ENCODE measurements at regions not wholly inside any gene's neighbourhood (a gene's known extent, or its start where the extent isn't known, plus 50 kb on each side); places are given as distances from the start of the nearest gene placed in this dataset.

- no peaks in the 10 kb centered on the region; the same call in 2 of the 3 replicates for H3K9me3 ChIP-seq (replicated peaks; ENCODE audit: control insufficient read depth, insufficient read depth, low read length)
- intact Hi-C loops (cut with micrococcal nuclease; ENCODE audit: unreplicated experiment) (no loop called here), in situ Hi-C loops (cut with MboI) (loop anchor here (10.0 to 25.0 kb wide), 2 partner anchors 548 to 905 kb away; no protein-coding TSS in a partner anchor)
- H3K79me2 ChIP-seq (ENCODE audit: control insufficient read depth, insufficient read depth, low read length): no peaks in the 10 kb centered on the region
- no peak for ATAC-seq
- ChIA-PET RAD21 (ENCODE audit: unreplicated experiment) (no interaction called here), POLR2A (no interaction called here), SMC1A (ENCODE audit: uncharacterized antibody, unreplicated experiment) (no interaction called here), CTCF (no interaction called here)
- no peak overlapping the region for H3K9ac ChIP-seq (ENCODE audit: control insufficient read depth, insufficient read depth, low read length)
- H3K4me1 ChIP-seq (ENCODE audit: control insufficient read depth, insufficient read depth, low read length): peaks cover 22% of the 10 kb centered on the region
- H2AFZ ChIP-seq (ENCODE audit: control insufficient read depth, low read depth, low read length): no peak overlapping the region
- BruUV-seq (replicated peaks): no TSS peak
- no peak for FAIRE-seq
- no peak overlapping the region for H3K4me3 ChIP-seq
- H3K27me3 ChIP-seq (replicated peaks in 1 of 2; ENCODE audit: control insufficient read depth in 2 of 2, insufficient read depth in 2 of 2, low read length in 1 of 2): no peaks in the 10 kb centered on the region
- WGBS (ENCODE audit: insufficient coverage, insufficient replicate concordance, low lambda C conversion rate, missing lambda C conversion rate): 37% methylated on average over 5 of the region's 5 CpGs
- no peak for DNase-seq (ENCODE audit: low read depth, low spot score)
- no peak overlapping the region for H3K27ac ChIP-seq (ENCODE audit: control insufficient read depth, insufficient read depth)
- H3K36me3 ChIP-seq (ENCODE audit: control insufficient read depth in 2 of 2, insufficient read depth in 2 of 2, low read length in 1 of 2): no peaks in the 10 kb centered on the region
- TF ChIP-seq TCF3 (IDR thresholded peaks at IDR 0.05; ENCODE audit: borderline replicate concordance, insufficient read depth, low read depth, low read length) (no peak), BMI1 (IDR thresholded peaks at IDR 0.05; ENCODE audit: borderline replicate concordance) (no peak), CBX5 (IDR thresholded peaks at IDR 0.05; ENCODE audit: low read depth) (no peak), BRCA1 (IDR thresholded peaks at IDR 0.05; ENCODE audit: low read depth, low read length) (no peak), SPI1 (IDR thresholded peaks at IDR 0.05; ENCODE audit: borderline replicate concordance, insufficient read depth, low read depth, low read length) (no peak), CHD2 (IDR thresholded peaks at IDR 0.05; ENCODE audit: borderline replicate concordance, low read depth, low read length) (no peak), MYB (IDR thresholded peaks at IDR 0.05; ENCODE audit: borderline replicate concordance, low read depth, low read length) (no peak), NFIC (IDR thresholded peaks at IDR 0.05; ENCODE audit: low read depth, low read length) (no peak), CBX3 (IDR thresholded peaks at IDR 0.05; ENCODE audit: borderline replicate concordance, low read depth) (no peak), ZSCAN29 (IDR thresholded peaks at IDR 0.05) (no peak), IKZF1 (conservative IDR thresholded peaks at IDR 0.05) (no peak), RELB (IDR thresholded peaks at IDR 0.05; ENCODE audit: low read depth) (no peak), YBX1 (IDR thresholded peaks at IDR 0.05) (no peak), SMAD5 (IDR thresholded peaks at IDR 0.05; ENCODE audit: low read depth) (no peak), HDAC2 (IDR thresholded peaks at IDR 0.05) (no peak), ZNF592 (IDR thresholded peaks at IDR 0.05) (no peak), KDM1A (IDR thresholded peaks at IDR 0.05; ENCODE audit: borderline replicate concordance) (no peak), EGR1 (IDR thresholded peaks at IDR 0.05; ENCODE audit: borderline replicate concordance in 1 of 2, low read depth in 2 of 2, low read length in 2 of 2) (no peak), NR2C1 (IDR thresholded peaks at IDR 0.05) (no peak)
- H4K20me1 ChIP-seq (ENCODE audit: control insufficient read depth, insufficient read depth): no peaks in the 10 kb centered on the region
- no peak overlapping the region for H3K4me2 ChIP-seq (ENCODE audit: control insufficient read depth, insufficient read depth)
Measured at GRCh38 chr20:23242556-23243180, 107.9 kb upstream of the NXT1 start.

All from GM12878 (cell line).